GM12891 (cell line): ENCODE measurements at regions not wholly inside any gene's neighbourhood (a gene's known extent, or its start where the extent isn't known, plus 50 kb on each side); places are given as distances from the start of the nearest gene placed in this dataset.

Experiments used
- POLR2A ChIP-seq: IDR thresholded peaks from 2 replicates; pipeline ENCODE4 v1.6.1; 2011; ENCODE audit warnings: low read depth, low read length, control low read depth
- POLR2AphosphoS5 ChIP-seq: IDR thresholded peaks from 2 replicates; pipeline ENCODE4 v1.6.1; 2011; ENCODE audit warnings: low read depth, low read length, control low read depth
- SPI1 ChIP-seq: IDR thresholded peaks from 2 replicates; pipeline ENCODE4 v1.6.1; 2011; ENCODE audit warnings: low read depth, low read length, control low read depth

DNA sequence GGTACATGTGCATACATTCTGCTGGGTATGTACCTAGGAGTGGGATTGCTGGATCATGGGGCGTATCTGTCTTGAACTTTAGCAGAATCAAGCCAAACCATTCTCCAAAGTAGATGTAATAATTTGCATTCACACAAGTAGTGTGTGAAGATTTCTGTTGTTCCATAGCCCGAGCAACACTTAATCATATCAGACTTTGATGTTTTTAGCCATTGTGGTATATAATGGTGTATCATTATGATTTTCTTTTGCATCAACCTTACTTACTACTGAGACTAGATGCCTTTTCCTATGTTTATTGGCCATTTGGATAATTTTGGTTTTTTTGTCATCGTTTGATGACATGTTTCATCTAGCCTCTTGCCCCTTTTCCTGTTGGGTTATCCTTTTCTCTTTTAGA lies 72.0 kb upstream of the TNRC6B start:
- no peak for TF ChIP-seq POLR2AphosphoS5
- TF ChIP-seq POLR2A, result no peak
- TF ChIP-seq SPI1, result no peak
